NT2/D1 (cell line): ENCODE measurements at regions not wholly inside any gene's neighbourhood (a gene's known extent, or its start where the extent isn't known, plus 50 kb on each side); places are given as distances from the start of the nearest gene placed in this dataset.

Experiments used
- SUZ12 ChIP-seq: IDR thresholded peaks from 2 replicates; pipeline ENCODE4 v1.6.1; 2011; ENCODE audit not compliant: insufficient read length, insufficient read depth; ENCODE audit errors: extremely low read depth
- YY1 ChIP-seq: IDR thresholded peaks from 2 replicates; pipeline ENCODE4 v1.6.1; 2011; ENCODE audit not compliant: insufficient read length, insufficient read depth
- ZNF274 ChIP-seq: IDR thresholded peaks from 2 replicates; pipeline ENCODE4 v1.6.1; 2011; ENCODE audit warnings: mild to moderate bottlenecking, low read depth, low read length

DNA sequence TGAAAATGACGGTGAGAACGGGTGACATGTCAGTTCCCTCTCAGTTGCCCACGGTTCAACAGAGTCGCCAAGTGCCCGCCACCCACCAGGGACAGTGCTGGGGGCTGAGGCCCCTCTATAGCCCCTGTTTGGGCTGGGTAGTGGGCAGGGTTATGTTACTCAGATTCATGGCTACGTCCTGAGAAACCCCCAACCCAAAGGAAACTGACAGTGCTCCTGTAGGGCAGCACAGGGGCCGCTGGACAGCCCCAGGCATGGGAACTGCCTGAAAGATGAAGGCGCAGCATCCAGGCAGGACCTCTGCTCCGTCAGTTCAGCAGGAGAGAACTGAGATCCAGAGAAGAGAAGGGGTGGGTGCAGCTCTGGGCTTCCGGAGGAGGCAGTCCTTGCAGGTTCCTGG lies 118.9 kb upstream of the PMEPA1 start:
- no peak for TF ChIP-seq YY1
- no peak for TF ChIP-seq SUZ12
- no peak for TF ChIP-seq ZNF274
